Right atrium auricular region (tissue), 2 donors: ENCODE measurements at regions not wholly inside any gene's neighbourhood (a gene's known extent, or its start where the extent isn't known, plus 50 kb on each side); places are given as distances from the start of the nearest gene placed in this dataset.

Experiments used
- DNase-seq: peaks from one replicate; pipeline ENCODE4 v3.0.0-alpha.2; 2019; ENCODE audit warnings: low spot score
- H3K27ac ChIP-seq, 2 donors: fragments of 200-600 bp; sonication (generic); 1 replicate in 1 of 2; 2 replicates in 1 of 2; pipeline ENCODE4 v1.5.1; 2016 to 2019
- H3K27me3 ChIP-seq, 2 donors: fragments of 200-600 bp; sonication (generic); one replicate each; pipeline versions ENCODE4 v1.5.1 to v1.6.0; 2017 to 2019
- H3K36me3 ChIP-seq: fragments of 200-600 bp; sonication (generic); one replicate; pipeline ENCODE4 v1.5.1; 2016
- H3K4me1 ChIP-seq, 2 donors: fragments of 200-600 bp; sonication (generic); one replicate each; pipeline versions ENCODE4 v1.5.1 to v1.6.0; 2017 to 2019
- H3K4me3 ChIP-seq, 2 donors: fragments of 200-600 bp; sonication (generic); 1 replicate in 1 of 2; 2 replicates in 1 of 2; pipeline ENCODE4 v1.5.1; 2017 to 2019; ENCODE audit warnings: mild to moderate bottlenecking in 1 of 2, moderate library complexity in 1 of 2
- H3K9me3 ChIP-seq, 2 donors: fragments of 200-600 bp; sonication (generic); one replicate each; pipeline ENCODE4 v1.5.1; 2019
- CTCF ChIP-seq, 2 donors: fragments of 200-600 bp; sonication (generic); IDR thresholded peaks; one replicate each; pipeline ENCODE4 v1.5.1; 2019; ENCODE audit warnings: antibody characterized with exemption in 2 of 2

DNA sequence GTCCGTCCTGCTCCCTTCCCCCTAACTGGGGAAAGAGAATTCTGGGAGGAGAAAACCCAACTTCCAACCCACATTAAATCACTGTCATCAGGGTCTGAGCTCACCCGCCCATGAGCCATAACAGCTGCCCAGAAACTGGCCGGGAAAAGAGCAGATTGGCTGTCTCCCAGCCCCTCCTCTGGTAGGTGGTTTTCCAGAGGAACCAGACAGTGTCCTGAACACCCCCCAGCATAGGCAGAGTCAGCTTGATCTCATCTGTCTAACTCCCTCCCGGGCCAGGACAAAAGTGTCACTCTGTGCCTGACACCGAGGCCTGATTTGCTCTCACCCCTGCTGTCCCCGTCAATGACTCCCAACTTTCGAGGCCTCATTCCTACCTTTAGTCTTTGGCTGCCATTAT is 197.0 kb downstream of the AXIN2 start:
- Histone ChIP-seq H3K4me1 (no peaks in the 10 kb centered on the region), H3K27me3 (no peaks in the 10 kb centered on the region), H3K9me3 (no peaks in the 10 kb centered on the region), H3K36me3 (no peaks in the 10 kb centered on the region), H3K4me3 (no peak overlapping the region), H3K27ac (no peak overlapping the region)
- no peak for TF ChIP-seq CTCF (IDR thresholded peaks at IDR 0.05)
- no peak for DNase-seq

DNA sequence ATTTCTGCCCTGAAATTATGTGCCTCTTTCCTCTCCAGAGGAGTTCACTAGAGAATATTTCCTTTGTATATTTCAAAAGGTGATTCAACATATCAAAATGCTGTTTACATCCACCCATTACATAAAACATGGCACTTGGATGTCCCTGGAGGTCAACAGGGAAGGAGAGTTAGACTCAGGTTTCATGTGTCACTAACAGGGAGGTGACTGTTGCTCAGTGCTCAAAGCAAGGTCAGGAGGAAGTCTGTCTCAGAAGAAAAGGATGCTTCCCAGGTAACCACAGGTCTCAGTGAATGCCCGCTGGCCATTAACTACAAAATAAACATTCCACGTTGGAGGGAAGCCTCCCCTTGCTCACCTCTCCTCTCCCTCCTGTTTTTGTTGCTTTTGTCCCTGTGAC is 198.6 kb downstream of the AXIN2 start:
- H3K4me1 ChIP-seq: no peaks in the 10 kb centered on the region
- no peak for DNase-seq
- H3K4me3 ChIP-seq: no peak overlapping the region
- TF ChIP-seq CTCF (IDR thresholded peaks at IDR 0.05): no peak
- H3K9me3 ChIP-seq: no peaks in the 10 kb centered on the region
- no peak overlapping the region for H3K27ac ChIP-seq
- no peaks in the 10 kb centered on the region for H3K27me3 ChIP-seq
- no peaks in the 10 kb centered on the region for H3K36me3 ChIP-seq

DNA sequence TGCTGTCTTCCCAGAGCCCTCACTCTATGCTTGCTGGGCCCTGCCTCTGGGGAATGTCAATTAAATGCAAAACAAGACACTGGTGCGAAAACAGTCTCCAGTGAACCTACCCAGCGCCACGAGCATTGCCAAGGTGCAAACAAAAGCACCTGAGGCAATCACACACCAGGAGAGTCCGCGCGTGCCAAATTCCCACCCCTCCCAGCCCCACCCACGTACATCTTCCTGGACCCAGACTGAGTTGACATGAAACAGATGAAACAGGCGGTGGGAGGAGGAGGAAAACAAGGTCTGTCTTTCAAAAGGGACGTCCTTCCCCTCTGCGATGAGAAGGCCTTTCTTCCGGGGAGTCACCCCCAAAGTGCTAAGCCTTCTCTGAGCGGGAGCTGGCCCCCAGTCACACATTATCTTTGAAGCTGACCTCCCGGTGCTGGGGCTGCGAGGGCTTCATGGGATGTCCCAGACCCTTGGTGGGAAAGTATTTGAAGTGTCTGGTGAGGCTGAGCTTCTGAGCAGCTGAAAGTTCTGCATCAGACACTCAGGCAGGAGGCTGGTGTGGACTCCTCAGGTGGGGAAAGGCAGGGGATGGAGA is 200.4 kb downstream of the AXIN2 start:
- Histone ChIP-seq H3K27me3 (no peaks in the 10 kb centered on the region), H3K9me3 (no peaks in the 10 kb centered on the region), H3K36me3 (no peaks in the 10 kb centered on the region), H3K27ac (no peak overlapping the region), H3K4me3 (no peak overlapping the region), H3K4me1 (no peaks in the 10 kb centered on the region)
- DNase-seq: no peak
- no peak for TF ChIP-seq CTCF (IDR thresholded peaks at IDR 0.05)

DNA sequence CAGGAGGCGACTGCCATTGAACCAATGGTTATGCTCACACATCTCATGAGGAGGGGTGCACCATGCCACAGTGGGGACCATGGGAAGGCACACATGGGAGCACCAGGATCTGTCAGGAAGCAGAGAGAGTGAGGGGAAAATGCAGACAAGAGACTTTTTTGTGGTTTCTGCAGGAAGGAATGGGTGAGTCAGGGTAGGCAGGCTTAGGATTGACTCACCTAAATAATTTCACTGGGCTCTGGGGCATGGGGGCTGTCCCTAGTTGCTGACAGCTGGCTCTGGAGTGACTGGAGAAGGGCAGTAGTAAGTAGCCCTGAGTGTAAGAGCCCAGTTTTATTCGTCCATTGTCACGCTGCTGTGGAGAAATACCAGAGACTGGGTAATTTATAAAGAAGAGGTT is 202.4 kb downstream of the AXIN2 start:
- H3K4me1 ChIP-seq: no peaks in the 10 kb centered on the region
- H3K27ac ChIP-seq: no peak overlapping the region
- H3K9me3 ChIP-seq: no peaks in the 10 kb centered on the region
- TF ChIP-seq CTCF (IDR thresholded peaks at IDR 0.05): no peak
- DNase-seq: no peak
- H3K4me3 ChIP-seq: no peak overlapping the region
- H3K36me3 ChIP-seq: no peaks in the 10 kb centered on the region
- no peaks in the 10 kb centered on the region for H3K27me3 ChIP-seq

GRCh38 chr17:65356536-65356935 is 204.9 kb downstream of the AXIN2 start:
- no peaks in the 10 kb centered on the region for H3K9me3 ChIP-seq
- H3K36me3 ChIP-seq: no peaks in the 10 kb centered on the region
- H3K27ac ChIP-seq: no peak overlapping the region
- H3K27me3 ChIP-seq: no peaks in the 10 kb centered on the region
- no peak overlapping the region for H3K4me3 ChIP-seq
- no peak for TF ChIP-seq CTCF (IDR thresholded peaks at IDR 0.05)
- H3K4me1 ChIP-seq: no peaks in the 10 kb centered on the region
- no peak for DNase-seq

DNA sequence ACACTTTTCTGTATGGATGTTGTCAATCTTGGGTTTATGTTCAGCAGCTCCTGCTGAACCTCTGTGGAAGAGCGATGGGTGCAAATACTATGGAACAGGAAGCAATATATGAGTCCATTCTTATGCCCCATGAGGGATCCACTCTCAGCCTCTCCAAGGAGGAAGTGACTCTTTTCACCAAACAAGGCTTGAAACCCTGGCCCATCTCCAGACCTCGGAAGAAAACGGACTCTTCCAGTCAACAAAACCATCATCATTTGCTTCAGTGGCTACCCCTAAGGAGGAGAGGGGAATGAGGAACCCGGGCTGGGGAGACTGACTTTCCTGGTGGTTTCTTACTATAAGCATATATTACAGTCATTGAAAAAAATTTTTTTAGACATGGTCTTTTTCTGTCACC is 206.2 kb downstream of the AXIN2 start:
- Histone ChIP-seq H3K4me1 (no peaks in the 10 kb centered on the region), H3K27me3 (no peaks in the 10 kb centered on the region), H3K9me3 (no peaks in the 10 kb centered on the region), H3K36me3 (no peaks in the 10 kb centered on the region), H3K27ac (no peak overlapping the region), H3K4me3 (no peak overlapping the region)
- DNase-seq: no peak
- TF ChIP-seq CTCF (IDR thresholded peaks at IDR 0.05): no peak
